Trophoblast cell (in vitro differentiated cells and primary cell): ENCODE measurements at regions not wholly inside any gene's neighbourhood (a gene's known extent, or its start where the extent isn't known, plus 50 kb on each side); places are given as distances from the start of the nearest gene placed in this dataset.

ENCODE experiments used
- DNase-seq, 2 donors: peaks; one replicate each; pipeline ENCODE4 v3.0.0-alpha.2; 2016
- H2AFZ ChIP-seq: 2 replicates; pipeline ENCODE4 v1.6.1; 2013; ENCODE audit warnings: low read length, moderate library complexity, mild to moderate bottlenecking; ENCODE audit not compliant: insufficient read depth, poor library complexity
- H2AK5ac ChIP-seq: 2 replicates; pipeline ENCODE4 v1.6.1; 2013; ENCODE audit warnings: mild to moderate bottlenecking, low read length
- H2BK120ac ChIP-seq: 2 replicates; pipeline ENCODE4 v1.6.1; 2013; ENCODE audit warnings: low read length, mild to moderate bottlenecking, moderate library complexity; ENCODE audit not compliant: insufficient read depth, poor library complexity
- H2BK12ac ChIP-seq: 2 replicates; pipeline ENCODE4 v1.6.1; 2013; ENCODE audit warnings: mild to moderate bottlenecking, low read length, moderate library complexity
- H2BK5ac ChIP-seq: 2 replicates; pipeline ENCODE4 v1.6.1; 2013; ENCODE audit warnings: low read length, low read depth, moderate library complexity, mild to moderate bottlenecking; ENCODE audit not compliant: poor library complexity
- H3K14ac ChIP-seq: 2 replicates; pipeline ENCODE4 v1.6.1; 2013; ENCODE audit warnings: mild to moderate bottlenecking, low read length
- H3K18ac ChIP-seq: 2 replicates; pipeline ENCODE4 v1.6.1; 2013; ENCODE audit warnings: mild to moderate bottlenecking, low read length
- H3K23ac ChIP-seq: 2 replicates; pipeline ENCODE4 v1.6.1; 2013; ENCODE audit warnings: low read length
- H3K27ac ChIP-seq: 2 replicates; pipeline ENCODE4 v1.5.1; 2013; ENCODE audit warnings: low read depth, mild to moderate bottlenecking, inconsistent platforms, low read length, moderate library complexity
- H3K27me3 ChIP-seq: 2 replicates; pipeline ENCODE4 v1.6.1; 2013; ENCODE audit warnings: inconsistent platforms, mild to moderate bottlenecking, low read length, moderate library complexity; ENCODE audit not compliant: insufficient read depth
- H3K36me3 ChIP-seq, 2 experiments: 1 replicate in 1 of 2; 2 replicates in 1 of 2; pipeline ENCODE4 v1.6.1; 2013; ENCODE audit warnings: low read length in 2 of 2, mild to moderate bottlenecking in 2 of 2, moderate library complexity in 1 of 2; ENCODE audit not compliant: insufficient read depth in 2 of 2, control insufficient read depth in 1 of 2
- H3K4ac ChIP-seq: 2 replicates; pipeline ENCODE4 v1.6.1; 2013; ENCODE audit warnings: low read depth, mild to moderate bottlenecking, low read length, moderate library complexity
- H3K4me1 ChIP-seq, 2 experiments: 1 replicate in 1 of 2; 2 replicates in 1 of 2; pipeline ENCODE4 v1.6.1; 2013; ENCODE audit warnings: low read length in 2 of 2, mild to moderate bottlenecking in 2 of 2, moderate library complexity in 1 of 2; ENCODE audit not compliant: insufficient read depth in 2 of 2, control insufficient read depth in 1 of 2
- H3K4me2 ChIP-seq: 2 replicates; pipeline ENCODE4 v1.6.1; 2013; ENCODE audit warnings: inconsistent platforms, mild to moderate bottlenecking, low read length, moderate library complexity
- H3K4me3 ChIP-seq: 2 replicates; pipeline ENCODE4 v1.5.1; 2013; ENCODE audit warnings: mild to moderate bottlenecking, low read depth, low read length, inconsistent platforms
- H3K79me1 ChIP-seq: one replicate; pipeline ENCODE4 v1.6.1; 2013; ENCODE audit warnings: low read length
- H3K79me2 ChIP-seq: 2 replicates; pipeline ENCODE4 v1.6.1; 2013; ENCODE audit warnings: low read length, mild to moderate bottlenecking; ENCODE audit not compliant: control insufficient read depth, insufficient read depth, poor library complexity
- H3K9ac ChIP-seq: 2 replicates; pipeline ENCODE4 v1.6.1; 2013; ENCODE audit warnings: mild to moderate bottlenecking, low read length
- H3K9me3 ChIP-seq: 2 replicates; pipeline ENCODE4 v1.6.1; 2013; ENCODE audit warnings: low read depth, mild to moderate bottlenecking, control low read depth, inconsistent platforms, low read length; ENCODE audit not compliant: insufficient read depth
- H4K12ac ChIP-seq: 2 replicates; pipeline ENCODE4 v1.6.1; 2013; ENCODE audit warnings: low read depth, mild to moderate bottlenecking, low read length, moderate library complexity
- H4K8ac ChIP-seq: 2 replicates; pipeline ENCODE4 v1.6.1; 2013; ENCODE audit warnings: low read depth, mild to moderate bottlenecking, low read length, moderate library complexity
- H4K91ac ChIP-seq: one replicate; pipeline ENCODE4 v1.6.1; 2013; ENCODE audit warnings: low read depth, mild to moderate bottlenecking, low read length, moderate library complexity
- WGBS: extraction: QIAGEN DNeasy Blood & Tissue Kit; methylation state at CpG from one replicate; pipeline ENCODE4 v1.1.7; 2013; ENCODE audit warnings: missing lambda C conversion rate; ENCODE audit not compliant: insufficient read length, insufficient coverage; ENCODE audit errors: extremely low coverage; 5-methylcytosine and 5-hydroxymethylcytosine counted together

- no CpG with 5 or more reads among the region's 5 CpGs for WGBS
- Histone ChIP-seq H3K4me3 (no peak overlapping the region), H3K4me2 (no peak overlapping the region), H3K27me3 (no peaks in the 10 kb centered on the region), H3K23ac (no peak overlapping the region), H3K4ac (peak overlapping the region; percentile 37), H3K79me2 (no peaks in the 10 kb centered on the region), H4K91ac (peak overlapping the region; percentile 64), H3K14ac (peak overlapping the region; percentile 24), H4K8ac (peak overlapping the region; percentile 17), H3K4me1 (peaks cover 4 to 14% of the 10 kb centered on the region in 2 experiments), H3K9me3 (peaks cover 3% of the 10 kb centered on the region), H2AFZ (peak overlapping the region; percentile 17), H3K27ac (peak overlapping the region; percentile 77), H3K9ac (no peak overlapping the region), H3K79me1 (peaks cover 3% of the 10 kb centered on the region), H3K36me3 (no peaks in the 10 kb centered on the region), H4K12ac (no peak overlapping the region), H2BK5ac (peak overlapping the region; percentile 80), H2AK5ac (no peak overlapping the region), H2BK120ac (peak overlapping the region; percentile 74), H3K18ac (peak overlapping the region; percentile 27), H2BK12ac (no peak overlapping the region)
- DNase-seq: peak; percentile 69 to 89
Observed at GRCh38 chr11:130580891-130581492, 132.5 kb downstream of the ADAMTS15 start.

GRCh38 chr11:130581646-130582045 lies 133.2 kb downstream of the ADAMTS15 start:
- WGBS: no CpG with 5 or more reads among the region's 2 CpGs
- H2BK5ac ChIP-seq: no peak overlapping the region
- no peak overlapping the region for H4K8ac ChIP-seq

GRCh38 chr11:130582176-130582575 lies 133.7 kb downstream of the ADAMTS15 start:
- Histone ChIP-seq H3K27me3 (no peaks in the 10 kb centered on the region), H4K12ac (no peak overlapping the region), H3K4me1 (peaks cover 4 to 14% of the 10 kb centered on the region in 2 experiments), H2AFZ (no peak overlapping the region), H4K91ac (no peak overlapping the region), H3K4me3 (no peak overlapping the region), H2BK5ac (no peak overlapping the region), H2BK120ac (no peak overlapping the region), H3K9me3 (peaks cover 3% of the 10 kb centered on the region), H3K4ac (no peak overlapping the region), H3K9ac (no peak overlapping the region), H3K79me1 (peaks cover 3% of the 10 kb centered on the region), H3K36me3 (no peaks in the 10 kb centered on the region), H3K23ac (no peak overlapping the region), H2BK12ac (no peak overlapping the region), H2AK5ac (no peak overlapping the region), H3K18ac (no peak overlapping the region), H3K79me2 (no peaks in the 10 kb centered on the region), H3K14ac (no peak overlapping the region), H3K4me2 (no peak overlapping the region), H4K8ac (no peak overlapping the region), H3K27ac (no peak overlapping the region)
- no peak for DNase-seq
- no CpG with 5 or more reads among the region's 5 CpGs for WGBS

More at GRCh38 chr11:130581646-130582045, 133.2 kb downstream of the ADAMTS15 start:
- Histone ChIP-seq H3K14ac (no peak overlapping the region), H3K4ac (no peak overlapping the region), H4K12ac (no peak overlapping the region), H3K4me3 (no peak overlapping the region), H3K36me3 (no peaks in the 10 kb centered on the region), H3K4me1 (peaks cover 4 to 14% of the 10 kb centered on the region in 2 experiments), H3K18ac (no peak overlapping the region), H2AK5ac (no peak overlapping the region), H3K9ac (no peak overlapping the region), H3K27ac (no peak overlapping the region), H3K27me3 (no peaks in the 10 kb centered on the region), H2BK120ac (no peak overlapping the region), H3K79me2 (no peaks in the 10 kb centered on the region), H3K9me3 (peaks cover 3% of the 10 kb centered on the region), H2AFZ (no peak overlapping the region), H3K23ac (no peak overlapping the region), H3K4me2 (no peak overlapping the region), H4K91ac (no peak overlapping the region), H2BK12ac (no peak overlapping the region), H3K79me1 (peaks cover 3% of the 10 kb centered on the region)
- DNase-seq: peak in 1 of 2 donors; percentile 25

- Histone ChIP-seq H3K4me3 (no peak overlapping the region), H3K23ac (no peak overlapping the region), H3K79me2 (no peaks in the 10 kb centered on the region), H2BK5ac (no peak overlapping the region), H4K91ac (no peak overlapping the region), H4K12ac (no peak overlapping the region), H2AK5ac (no peak overlapping the region), H2AFZ (no peak overlapping the region), H3K4ac (no peak overlapping the region), H3K79me1 (peaks cover 3% of the 10 kb centered on the region), H3K27me3 (no peaks in the 10 kb centered on the region), H3K9ac (no peak overlapping the region), H3K14ac (no peak overlapping the region), H4K8ac (no peak overlapping the region), H3K4me1 (peaks cover 4 to 14% of the 10 kb centered on the region in 2 experiments), H2BK120ac (no peak overlapping the region), H3K18ac (no peak overlapping the region), H2BK12ac (no peak overlapping the region), H3K27ac (no peak overlapping the region), H3K9me3 (peaks cover 3% of the 10 kb centered on the region), H3K36me3 (no peaks in the 10 kb centered on the region), H3K4me2 (no peak overlapping the region)
- WGBS: no CpG with 5 or more reads among the region's 2 CpGs
- no peak for DNase-seq
Observed at GRCh38 chr11:130582981-130583380, 134.5 kb downstream of the ADAMTS15 start.
